ENCODE measurements at regions not wholly inside any gene's neighbourhood (a gene's known extent, or its start where the extent isn't known, plus 50 kb on each side); places are given as distances from the start of the nearest gene placed in this dataset.

- no TSS peak for BruUV-seq (replicated peaks)
- H3K27me3 ChIP-seq (ENCODE audit: control insufficient read depth, insufficient read depth, low read length): no peaks in the 10 kb centered on the region
- DNase-seq (ENCODE audit: low read depth, low spot score) (no peak), ATAC-seq (no peak)
- no peak overlapping the region for H3K27ac ChIP-seq (ENCODE audit: low read length)
- CTCF ChIA-PET: no interaction called here
- no peak overlapping the region for H3K4me3 ChIP-seq (ENCODE audit: low read depth in 2 of 2, low read length in 2 of 2)
- H3K4me1 ChIP-seq (ENCODE audit: control insufficient read depth, insufficient read depth, low read length): no peaks in the 10 kb centered on the region
- H3K36me3 ChIP-seq (ENCODE audit: control insufficient read depth, insufficient read depth, low read length): no peaks in the 10 kb centered on the region
- intact Hi-C loops (cut with micrococcal nuclease; ENCODE audit: unreplicated experiment): no loop called here
- H3K9me3 ChIP-seq (ENCODE audit: control insufficient read depth, insufficient read depth, low read depth, low read length): no peaks in the 10 kb centered on the region
- POLR2A ChIA-PET: no interaction called here
- in situ Hi-C loops (cut with HindIII; ENCODE audit: low pct_unique_long_range_greater_than_20kb, low sequenced_read_pairs): no loop called here
- TF ChIP-seq POLR2AphosphoS5 (IDR thresholded peaks at IDR 0.05; ENCODE audit: low read depth, low read length) (no peak), REST (IDR thresholded peaks at IDR 0.05; ENCODE audit: insufficient read depth in 1 of 2, low read depth in 2 of 2, low read length in 1 of 2) (no peak), TCF7L2 (IDR thresholded peaks at IDR 0.05; ENCODE audit: low read depth, low read length) (no peak), CTCF (IDR thresholded peaks at IDR 0.05) (no peak), SIN3A (IDR thresholded peaks at IDR 0.05; ENCODE audit: borderline replicate concordance, insufficient read depth, low read depth, low read length) (no peak)
Observed at GRCh38 chr21:27511233-27511632, 544.3 kb upstream of the ADAMTS5 start.

- no peak overlapping the region for H3K27ac ChIP-seq (ENCODE audit: low read length)
- ATAC-seq: no peak
- POLR2A ChIA-PET: no interaction called here
- CTCF ChIA-PET: interaction anchor here (0.7 kb wide), 1 partner anchor 56 kb away, joined by 4 read pairs; no protein-coding TSS in a partner anchor
- H3K4me1 ChIP-seq (ENCODE audit: control insufficient read depth, insufficient read depth, low read length): no peaks in the 10 kb centered on the region
- no TSS peak for BruUV-seq (replicated peaks)
- in situ Hi-C loops (cut with HindIII; ENCODE audit: low pct_unique_long_range_greater_than_20kb, low sequenced_read_pairs): no loop called here
- H3K27me3 ChIP-seq (ENCODE audit: control insufficient read depth, insufficient read depth, low read length): no peaks in the 10 kb centered on the region
- H3K4me3 ChIP-seq (ENCODE audit: low read depth in 2 of 2, low read length in 2 of 2): no peak overlapping the region
- no peaks in the 10 kb centered on the region for H3K36me3 ChIP-seq (ENCODE audit: control insufficient read depth, insufficient read depth, low read length)
- no peaks in the 10 kb centered on the region for H3K9me3 ChIP-seq (ENCODE audit: control insufficient read depth, insufficient read depth, low read depth, low read length)
- TF ChIP-seq SIN3A (IDR thresholded peaks at IDR 0.05; ENCODE audit: borderline replicate concordance, insufficient read depth, low read depth, low read length) (no peak), REST (IDR thresholded peaks at IDR 0.05; ENCODE audit: insufficient read depth in 1 of 2, low read depth in 2 of 2, low read length in 1 of 2) (no peak), TCF7L2 (IDR thresholded peaks at IDR 0.05; ENCODE audit: low read depth, low read length) (no peak), POLR2AphosphoS5 (IDR thresholded peaks at IDR 0.05; ENCODE audit: low read depth, low read length) (no peak), CTCF (IDR thresholded peaks at IDR 0.05) (no peak)
- intact Hi-C loops (cut with micrococcal nuclease; ENCODE audit: unreplicated experiment): no loop called here
- no peak for DNase-seq (ENCODE audit: low read depth, low spot score)
Observed at GRCh38 chr21:27507695-27508094, 540.8 kb upstream of the ADAMTS5 start.
